H1 (cell line): ENCODE measurements at regions not wholly inside any gene's neighbourhood (a gene's known extent, or its start where the extent isn't known, plus 50 kb on each side); places are given as distances from the start of the nearest gene placed in this dataset.

ENCODE experiments used
- CTCF ChIA-PET: fragments of 300-600 bp; sonication (Branson Sonifier 250); formaldehyde crosslinking; loops from one replicate; lab custom pipeline; 2021; ENCODE audit not compliant: partially characterized antibody; lab: Charles Lee
- POLR2A ChIA-PET: fragments of 300-600 bp; sonication (Branson Sonifier 250); formaldehyde crosslinking; loops from one replicate; lab custom pipeline; 2021; ENCODE audit warnings: inconsistent platforms; ENCODE audit not compliant: partially characterized antibody; lab: Charles Lee
- DNase-seq, 2 experiments: peaks; one replicate each; pipeline versions ENCODE4 v3.0.0 to v3.0.0-alpha.2; 2010 to 2022; ENCODE audit warnings: low spot score in 2 of 2, low read depth in 1 of 2, mixed read lengths in 1 of 2
- FAIRE-seq: peaks from 2 replicates; lab custom pipeline; 2011; peaks lifted over from hg19 to GRCh38; lab: Jason Lieb, UNC
- H2AFZ ChIP-seq: 2 replicates; pipeline ENCODE4 v1.8.1; 2012; ENCODE audit warnings: low read length, inconsistent platforms
- H2AK5ac ChIP-seq: 2 replicates; pipeline ENCODE4 v1.6.1; 2013; ENCODE audit warnings: low read depth, low read length
- H2BK120ac ChIP-seq: replicated peaks from 2 replicates; pipeline ENCODE3; 2013; ENCODE audit warnings: low read depth, low read length, inconsistent platforms
- H2BK12ac ChIP-seq: 2 replicates; pipeline ENCODE4 v1.6.1; 2013; ENCODE audit warnings: low read depth, low read length
- H2BK15ac ChIP-seq: 2 replicates; pipeline ENCODE4 v1.6.1; 2013; ENCODE audit warnings: low read length
- H2BK20ac ChIP-seq: 2 replicates; pipeline ENCODE4 v1.6.1; 2013; ENCODE audit warnings: low read length
- H2BK5ac ChIP-seq: 2 replicates; pipeline ENCODE4 v1.6.1; 2013; ENCODE audit warnings: low read depth, low read length
- H3K14ac ChIP-seq: 2 replicates; pipeline ENCODE4 v1.6.1; 2013; ENCODE audit warnings: inconsistent platforms; ENCODE audit not compliant: insufficient read length
- H3K18ac ChIP-seq: 2 replicates; pipeline ENCODE4 v1.6.1; 2013; ENCODE audit warnings: low read length; ENCODE audit errors: extremely low read depth
- H3K23ac ChIP-seq: 2 replicates; pipeline ENCODE4 v1.6.1; 2013; ENCODE audit warnings: inconsistent platforms; ENCODE audit not compliant: insufficient read length
- H3K23me2 ChIP-seq: 2 replicates; pipeline ENCODE4 v1.6.1; 2013; ENCODE audit warnings: low read depth, low read length
- H3K27ac ChIP-seq: 2 replicates; pipeline ENCODE4 v1.6.1; 2011; ENCODE audit warnings: low read depth, low read length, inconsistent platforms
- H3K27me3 ChIP-seq, 4 experiments: replicated peaks in 1 of 4; 1 replicate in 1 of 4; 2 replicates in 3 of 4; pipeline versions ENCODE4 v1.6.1 to v1.8.1; 2011 to 2013; ENCODE audit warnings: low read length in 3 of 4, mild to moderate bottlenecking in 3 of 4, inconsistent platforms in 2 of 4, mixed read lengths in 2 of 4, moderate library complexity in 1 of 4; ENCODE audit not compliant: control insufficient read depth in 3 of 4, insufficient read depth in 3 of 4; ENCODE audit errors: extremely low read depth in 1 of 4
- H3K36me3 ChIP-seq, 4 experiments: 2 replicates each; pipeline versions ENCODE4 v1.6.1 to v1.8.1; 2011 to 2013; ENCODE audit warnings: mild to moderate bottlenecking in 4 of 4, low read length in 3 of 4, moderate library complexity in 2 of 4, control low read depth in 1 of 4, inconsistent platforms in 1 of 4; ENCODE audit not compliant: insufficient read depth in 4 of 4, control insufficient read depth in 2 of 4
- H3K4ac ChIP-seq: replicated peaks from 2 replicates; pipeline ENCODE3; 2013; ENCODE audit warnings: low read length, low read depth, mixed read lengths, inconsistent platforms; ENCODE audit not compliant: insufficient read length
- H3K4me1 ChIP-seq, 4 experiments: replicated peaks in 1 of 4; 1 replicate in 1 of 4; 2 replicates in 3 of 4; pipeline versions ENCODE4 v1.6.1 to v1.8.1; 2011 to 2013; ENCODE audit warnings: low read length in 3 of 4, inconsistent platforms in 2 of 4, mixed read lengths in 1 of 4; ENCODE audit not compliant: insufficient read depth in 4 of 4, control insufficient read depth in 3 of 4
- H3K4me2 ChIP-seq, 2 experiments: 2 replicates each; pipeline versions ENCODE4 v1.6.1 to v1.8.1; 2011 to 2013; ENCODE audit warnings: low read depth in 2 of 2, low read length in 2 of 2, control low read depth in 1 of 2, inconsistent platforms in 1 of 2, mild to moderate bottlenecking in 1 of 2; ENCODE audit not compliant: insufficient read depth in 1 of 2
- H3K4me3 ChIP-seq, 4 experiments: fragments of 200-600, 300-600 bp in 1 of 4; sonication (generic), shearing (Covaris generic), sonication (Bioruptor Twin) in 1 of 4; 2 replicates each; pipeline versions ENCODE4 v1.5.1 to v1.8.1; 2011 to 2016; ENCODE audit warnings: low read length in 4 of 4, low read depth in 3 of 4, control low read depth in 2 of 4, inconsistent platforms in 2 of 4, mild to moderate bottlenecking in 2 of 4, mixed read lengths in 1 of 4, moderate library complexity in 1 of 4; ENCODE audit not compliant: insufficient read depth in 2 of 4; ENCODE audit errors: extremely low read depth in 1 of 4
- H3K56ac ChIP-seq: replicated peaks from 2 replicates; pipeline ENCODE3; 2013; ENCODE audit warnings: low read depth, mild to moderate bottlenecking, mixed read lengths, low read length, inconsistent platforms; ENCODE audit not compliant: insufficient read length
- H3K79me1 ChIP-seq: 2 replicates; pipeline ENCODE4 v1.6.1; 2013; ENCODE audit warnings: low read depth, low read length, control low read depth
- H3K79me2 ChIP-seq, 2 experiments: 2 replicates each; pipeline versions ENCODE4 v1.6.1 to v1.8.1; 2012 to 2013; ENCODE audit warnings: low read length in 2 of 2, mild to moderate bottlenecking in 2 of 2, inconsistent platforms in 1 of 2; ENCODE audit not compliant: insufficient read depth in 2 of 2, control insufficient read depth in 1 of 2
- H3K9ac ChIP-seq, 4 experiments: replicated peaks in 1 of 4; 1 replicate in 1 of 4; 2 replicates in 3 of 4; pipeline versions ENCODE4 v1.6.1 to v1.8.1; 2011 to 2013; ENCODE audit warnings: low read depth in 3 of 4, low read length in 3 of 4, control low read depth in 2 of 4, mild to moderate bottlenecking in 2 of 4, moderate library complexity in 2 of 4, inconsistent platforms in 1 of 4; ENCODE audit errors: extremely low read depth in 1 of 4
- H3K9me3 ChIP-seq, 2 experiments: 2 replicates each; pipeline versions ENCODE4 v1.6.1 to v1.8.1; 2012 to 2013; ENCODE audit warnings: mild to moderate bottlenecking in 2 of 2, moderate library complexity in 2 of 2, control low read depth in 1 of 2, inconsistent platforms in 1 of 2, low read depth in 1 of 2, low read length in 1 of 2, mixed read lengths in 1 of 2; ENCODE audit not compliant: insufficient read depth in 2 of 2
- H4K20me1 ChIP-seq, 2 experiments: replicated peaks in 1 of 2; 2 replicates each; pipeline versions ENCODE3 to v1.8.1; 2011 to 2013; ENCODE audit warnings: inconsistent platforms in 2 of 2, low read length in 2 of 2, mild to moderate bottlenecking in 1 of 2; ENCODE audit not compliant: insufficient read depth in 2 of 2, control insufficient read depth in 1 of 2
- H4K5ac ChIP-seq: 2 replicates; pipeline ENCODE4 v1.6.1; 2013; ENCODE audit warnings: low read length, low read depth, mixed read lengths, inconsistent platforms; ENCODE audit not compliant: insufficient read length
- H4K8ac ChIP-seq: 2 replicates; pipeline ENCODE4 v1.8.0; 2013; ENCODE audit warnings: mild to moderate bottlenecking, moderate library complexity, low read length, inconsistent platforms; ENCODE audit not compliant: insufficient read depth; ENCODE audit errors: extremely low read depth
- H4K91ac ChIP-seq: replicated peaks from 2 replicates; pipeline ENCODE3; 2013; ENCODE audit warnings: low read length, mixed read lengths, inconsistent platforms; ENCODE audit not compliant: insufficient read length
- BRCA1 ChIP-seq: IDR thresholded peaks from 2 replicates; pipeline ENCODE4 v1.6.1; 2012; ENCODE audit warnings: low read depth, low read length, improper control_type of control experiment
- CBX5 ChIP-seq: fragments of 300-800, 300-1000 bp; sonication (generic); IDR thresholded peaks from 2 replicates; pipeline ENCODE4 v1.7.1; 2016; ENCODE audit warnings: antibody characterized with exemption, low read length, low read depth
- EGR1 ChIP-seq: IDR thresholded peaks from 2 replicates; pipeline ENCODE4 v1.6.1; 2011; ENCODE audit warnings: low read depth, low read length, borderline replicate concordance
- EZH2 ChIP-seq: fragments of 200-600 bp; sonication (generic); IDR thresholded peaks from 2 replicates; pipeline ENCODE4 v1.7.1; 2012; ENCODE audit warnings: low read depth, mild to moderate bottlenecking, moderate library complexity, low read length, inconsistent platforms; ENCODE audit not compliant: severe bottlenecking
- KDM4A ChIP-seq: IDR thresholded peaks from one replicate; pipeline ENCODE4 v1.7.1; 2012; ENCODE audit warnings: low read depth, mild to moderate bottlenecking, moderate library complexity, low read length, inconsistent platforms; ENCODE audit not compliant: severe bottlenecking
- NANOG ChIP-seq: IDR thresholded peaks from 2 replicates; pipeline ENCODE4 v1.6.1; 2011; ENCODE audit warnings: low read length, low read depth, mild to moderate bottlenecking, inconsistent platforms; ENCODE audit not compliant: insufficient read depth, poor library complexity, severe bottlenecking
- POLR2A ChIP-seq, 2 experiments: IDR thresholded peaks; 1 replicate in 1 of 2; 2 replicates in 1 of 2; pipeline ENCODE4 v1.6.1; 2011; ENCODE audit warnings: low read depth in 2 of 2, low read length in 2 of 2, mild to moderate bottlenecking in 2 of 2; ENCODE audit errors: control extremely low read depth in 1 of 2
- POLR2AphosphoS5 ChIP-seq: IDR thresholded peaks from 2 replicates; pipeline ENCODE4 v1.6.1; 2011; ENCODE audit warnings: low read depth, low read length
- POU5F1 ChIP-seq: IDR thresholded peaks from 2 replicates; pipeline ENCODE4 v1.6.1; 2011; ENCODE audit warnings: low read depth, mild to moderate bottlenecking, low read length, moderate library complexity
- TAF7 ChIP-seq: optimal IDR thresholded peaks from 2 replicates; pipeline ENCODE3; 2011; ENCODE audit warnings: low read depth, mild to moderate bottlenecking, inconsistent platforms, low read length, moderate library complexity, borderline replicate concordance
- TBP ChIP-seq: IDR thresholded peaks from 2 replicates; pipeline ENCODE4 v1.6.1; 2011; ENCODE audit warnings: low read depth, low read length, improper control_type of control experiment
- TCF12 ChIP-seq: IDR thresholded peaks from 2 replicates; pipeline ENCODE4 v1.6.1; 2011; ENCODE audit warnings: low read depth, mild to moderate bottlenecking, low read length
- TEAD4 ChIP-seq: IDR thresholded peaks from 2 replicates; pipeline ENCODE4 v1.6.1; 2012; ENCODE audit warnings: low read depth, low read length, inconsistent platforms, mixed read lengths
- YY1 ChIP-seq: IDR thresholded peaks from 2 replicates; pipeline ENCODE4 v1.6.1; 2011; ENCODE audit warnings: low read depth, mild to moderate bottlenecking, low read length
- WGBS, 2 experiments: shearing (Covaris generic) in 1 of 2; methylation state at CpG; one replicate each; pipeline versions ENCODE4 v1.1.6 to v1.1.7; 2013 to 2015; ENCODE audit warnings: low lambda C conversion rate in 2 of 2, mixed read lengths in 2 of 2, inconsistent platforms in 1 of 2, low coverage in 1 of 2, missing lambda C conversion rate in 1 of 2; ENCODE audit not compliant: insufficient replicate concordance in 2 of 2, insufficient coverage in 1 of 2, insufficient read length in 1 of 2; ENCODE audit errors: extremely low coverage in 1 of 2, missing lambda C conversion rate in 1 of 2; 5-methylcytosine and 5-hydroxymethylcytosine counted together

GRCh38 chr11:69215784-69216415 lies 60.2 kb downstream of the SMIM38 start:
- no peak overlapping the region for H3K9ac ChIP-seq
- H3K23me2 ChIP-seq: no peaks in the 10 kb centered on the region; the same call in 1 of the 2 replicates
- DNase-seq (no peak), FAIRE-seq (no peak)
- H2AFZ ChIP-seq: no peak overlapping the region
- no peak overlapping the region for H2AK5ac ChIP-seq
- H3K27ac ChIP-seq: no peak overlapping the region
- no peak overlapping the region for H4K5ac ChIP-seq
- H4K8ac ChIP-seq: no peak overlapping the region
- H3K14ac ChIP-seq: no peak overlapping the region
- H2BK5ac ChIP-seq: no peak overlapping the region
- H4K91ac ChIP-seq: no peak overlapping the region
- H3K79me2 ChIP-seq: no peaks in the 10 kb centered on the region
- H3K23ac ChIP-seq: no peak overlapping the region
- H2BK120ac ChIP-seq: no peak overlapping the region
- H3K4me3 ChIP-seq: no peak overlapping the region
- POLR2A ChIA-PET: no interaction called here
- H3K4ac ChIP-seq: no peak overlapping the region
- H4K20me1 ChIP-seq: no peaks in the 10 kb centered on the region
- H3K9me3 ChIP-seq: no peaks in the 10 kb centered on the region
- H2BK12ac ChIP-seq: no peak overlapping the region
- TF ChIP-seq EGR1 (no peak), POLR2AphosphoS5 (no peak), TAF7 (no peak), POU5F1 (no peak), TBP (no peak), CBX5 (no peak), EZH2 (no peak), BRCA1 (no peak), NANOG (no peak), TCF12 (no peak), KDM4A (no peak), POLR2A (IDR thresholded peaks at IDR 0.05; ENCODE audit: control extremely low read depth in 1 of 2, low read depth in 2 of 2, low read length in 2 of 2) (no peak), YY1 (no peak), TEAD4 (no peak)
- TF ChIP-seq, all 59 proteins: peak for 0
- H3K4me1 ChIP-seq: no peaks in the 10 kb centered on the region
- no peak overlapping the region for H3K18ac ChIP-seq
- no peak overlapping the region for H2BK15ac ChIP-seq
- H3K4me2 ChIP-seq: no peak overlapping the region
- WGBS, 2 experiments: 84% methylated on average over 6 of the region's 6 CpGs; no CpG with 5 or more reads in 1 of the 2 experiments
- H3K27me3 ChIP-seq: no peaks in the 10 kb centered on the region; a peak in 1 of 7 replicates
- CTCF ChIA-PET: interaction anchor here (1.3 kb wide), 1 partner anchor 85 kb away, joined by 3 read pairs; no protein-coding TSS in a partner anchor
- no peaks in the 10 kb centered on the region for H3K36me3 ChIP-seq
- H3K56ac ChIP-seq: no peak overlapping the region
- no peak overlapping the region for H2BK20ac ChIP-seq
- no peaks in the 10 kb centered on the region for H3K79me1 ChIP-seq
